GM18519 (cell line): ENCODE measurements at regions not wholly inside any gene's neighbourhood (a gene's known extent, or its start where the extent isn't known, plus 50 kb on each side); places are given as distances from the start of the nearest gene placed in this dataset.
"Not testable (repeated sequence)": the region's sequence is repeated elsewhere in the genome, so short reads cannot be mapped to it uniquely, and the experiment has no call there.

Source experiments
- ATAC-seq: cut with Tn5 transposase; IDR thresholded peaks from one replicate; pipeline ENCODE4 v1.9.1; 2021; ENCODE audit warnings: mild to moderate bottlenecking, moderate library complexity; ENCODE audit not compliant: unreplicated experiment, low FRiP score

GRCh38 chr16:76713191-76713590 is 436.0 kb downstream of the CNTNAP4 start:
- ATAC-seq = no peak

- ATAC-seq = not testable (repeated sequence)
These were observed 439.1 kb downstream of the CNTNAP4 start for GRCh38 chr16:76716251-76716650.

DNA sequence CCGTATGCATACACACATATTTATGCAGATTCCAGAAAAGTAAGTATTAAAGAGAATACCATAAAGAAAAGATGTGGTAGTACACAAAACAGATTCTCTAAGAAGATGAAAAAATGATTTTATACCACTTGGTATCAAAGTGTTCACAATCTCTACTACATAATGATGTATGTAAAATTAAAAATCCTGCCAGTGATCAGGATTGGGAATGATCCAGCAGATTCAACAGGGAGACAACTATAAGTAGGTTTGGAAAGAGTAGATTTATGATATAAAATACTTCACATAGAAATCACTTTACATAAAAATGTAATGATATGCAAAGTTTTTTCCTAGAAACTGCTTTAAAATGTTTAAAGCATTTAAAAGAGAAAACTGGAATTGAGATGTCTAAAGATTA is 447.0 kb downstream of the CNTNAP4 start:
- ATAC-seq = no peak

DNA sequence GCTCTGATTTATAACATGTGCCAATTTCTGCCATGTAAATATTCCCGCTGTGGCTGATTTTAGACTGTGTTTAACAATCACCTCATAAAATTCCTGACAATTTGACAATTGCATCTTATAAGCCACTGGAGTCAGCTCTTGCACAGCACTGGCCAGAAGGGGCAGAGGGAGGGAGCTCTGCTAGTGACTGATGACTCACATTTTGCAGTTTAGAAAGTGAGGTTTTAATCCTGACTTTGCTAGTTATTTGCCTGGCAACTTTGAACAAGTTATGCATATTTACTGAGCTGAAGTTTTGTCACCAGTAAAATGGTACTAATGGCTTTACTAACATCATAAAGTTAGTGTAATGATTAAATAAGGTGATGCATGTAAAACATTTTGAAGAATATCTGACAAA is 452.3 kb downstream of the CNTNAP4 start:
- no peak for ATAC-seq

GRCh38 chr16:76732894-76733293 is 455.7 kb downstream of the CNTNAP4 start:
- ATAC-seq = no peak

DNA sequence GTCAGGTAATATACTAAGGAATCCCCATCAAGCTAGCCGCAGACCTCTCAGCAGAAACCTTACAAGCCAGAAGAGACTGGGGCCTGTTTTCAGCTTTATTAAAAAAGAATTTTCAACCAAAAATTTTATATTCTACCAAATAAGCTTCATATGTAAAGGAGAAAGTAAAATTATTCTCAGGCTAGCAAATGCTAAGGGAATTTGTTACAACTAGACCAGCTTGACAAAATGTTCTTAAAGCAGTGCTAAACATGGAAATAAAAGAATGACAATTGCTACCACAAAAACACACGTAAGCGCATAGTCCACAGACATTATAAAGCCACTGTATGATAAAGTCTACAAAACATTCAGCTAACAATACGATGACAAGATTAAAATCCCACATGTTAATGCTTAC is 449.4 kb upstream of the MON1B start:
- ATAC-seq = no peak

GRCh38 chr16:76748461-76749348 is 442.3 kb upstream of the MON1B start:
- ATAC-seq = no peak

DNA sequence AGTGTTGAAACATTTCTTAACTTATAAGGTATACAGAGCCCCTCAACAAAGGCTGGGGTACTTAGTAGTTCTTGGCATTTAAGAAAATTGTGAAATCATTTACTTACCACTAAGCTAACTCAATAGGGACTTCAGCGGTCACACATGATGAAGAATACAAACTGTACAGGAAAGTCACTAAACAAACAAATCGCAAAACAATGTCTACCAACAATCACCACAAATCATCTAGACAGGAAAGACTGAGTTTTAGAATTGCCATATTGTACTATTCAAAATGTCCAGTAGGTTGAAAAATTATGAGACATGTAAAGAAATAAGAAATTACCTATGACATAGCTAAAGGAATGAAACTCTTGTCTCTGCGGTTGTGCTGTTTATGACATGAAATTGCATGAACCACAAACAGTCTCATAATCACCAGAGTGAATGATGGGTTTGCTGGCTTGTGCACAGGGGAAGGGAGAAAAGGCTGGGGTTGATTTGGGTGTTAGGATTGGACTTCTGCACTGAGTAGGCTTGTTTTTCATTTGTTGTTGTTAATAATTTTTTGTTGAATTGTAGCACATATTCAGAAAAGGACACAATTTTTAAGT is 441.1 kb upstream of the MON1B start:
- ATAC-seq = no peak

DNA sequence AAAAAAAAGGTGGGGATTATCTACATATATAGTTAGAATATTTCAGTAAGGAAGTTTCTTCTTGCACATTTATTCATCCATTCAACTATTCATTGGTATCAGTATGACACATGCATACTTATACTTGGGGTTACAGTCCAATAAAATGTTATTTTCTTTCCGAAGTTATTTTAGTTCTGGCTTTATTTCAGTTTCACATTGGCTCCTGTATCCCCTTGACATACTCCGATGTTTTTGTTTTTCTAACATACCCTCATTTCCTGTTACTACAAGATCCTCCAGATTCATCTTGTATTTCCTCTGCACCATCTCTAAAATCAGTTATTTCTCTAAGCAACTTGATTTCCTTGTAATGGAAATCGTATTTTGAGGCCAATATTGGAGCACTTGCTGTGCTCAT is 435.5 kb upstream of the MON1B start:
- ATAC-seq = no peak

GRCh38 chr16:76756423-76756822 is 434.6 kb upstream of the MON1B start:
- no peak for ATAC-seq

DNA sequence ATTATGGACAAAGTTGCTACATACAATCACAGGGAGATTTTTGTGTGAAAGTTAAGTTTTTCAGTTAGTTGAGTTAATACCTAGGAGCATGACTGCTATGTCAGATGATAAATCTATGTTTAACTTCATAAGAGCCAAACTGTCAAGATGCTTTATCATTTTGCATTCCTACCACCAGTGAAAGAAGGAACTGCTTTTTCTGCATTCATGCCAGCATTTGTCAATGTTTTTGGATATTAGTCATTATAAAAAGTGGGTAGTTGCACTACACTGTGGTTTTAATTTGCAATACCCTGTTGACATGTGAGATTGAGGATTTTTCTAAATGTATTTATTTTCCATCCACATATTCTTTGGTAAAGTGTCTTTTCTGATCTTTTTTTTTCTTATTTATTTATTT is 434.0 kb upstream of the MON1B start:
- ATAC-seq = no peak

DNA sequence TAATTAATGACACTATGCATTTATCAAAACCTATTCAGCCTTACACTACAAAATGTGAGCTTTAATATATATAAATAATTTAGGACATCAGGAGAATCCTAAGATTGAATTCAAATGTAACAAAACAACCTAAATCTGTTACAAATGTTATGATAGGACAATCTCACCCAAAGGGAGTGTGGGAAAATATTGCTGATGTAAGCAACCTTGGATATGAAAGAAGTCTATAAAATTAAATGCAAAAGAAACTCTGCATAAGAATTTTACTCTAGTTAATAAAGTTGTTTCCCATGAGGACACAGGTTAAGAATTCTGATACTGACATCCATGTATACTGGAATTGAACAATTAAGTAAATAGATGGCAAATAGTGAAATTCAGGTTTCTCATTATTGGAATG is 424.5 kb upstream of the MON1B start:
- ATAC-seq = no peak

DNA sequence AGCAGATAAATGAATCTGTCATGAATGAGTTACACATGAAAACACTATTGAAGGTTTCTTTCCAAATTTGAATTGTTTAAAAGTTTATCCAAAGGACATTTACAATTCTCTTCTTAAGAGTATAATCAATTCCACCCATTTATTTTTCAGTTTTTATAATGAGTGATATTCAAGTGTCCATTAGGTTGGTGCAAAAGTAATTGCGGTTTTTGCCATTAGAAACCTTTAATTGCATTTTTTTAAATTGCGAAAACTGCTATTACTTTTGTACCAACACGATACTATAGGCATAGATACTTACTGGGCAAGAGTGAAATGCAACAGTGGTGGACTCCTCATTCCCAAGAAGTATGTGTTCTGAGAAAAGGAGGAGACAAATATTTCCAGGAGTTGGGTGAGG is 422.7 kb upstream of the MON1B start:
- ATAC-seq = no peak

- ATAC-seq = no peak
These were observed 422.0 kb upstream of the MON1B start for GRCh38 chr16:76768948-76769347.

GRCh38 chr16:76771216-76771615 is 419.8 kb upstream of the MON1B start:
- no peak for ATAC-seq

GRCh38 chr16:76777721-76778465 is 413.1 kb upstream of the MON1B start:
- ATAC-seq = no peak

DNA sequence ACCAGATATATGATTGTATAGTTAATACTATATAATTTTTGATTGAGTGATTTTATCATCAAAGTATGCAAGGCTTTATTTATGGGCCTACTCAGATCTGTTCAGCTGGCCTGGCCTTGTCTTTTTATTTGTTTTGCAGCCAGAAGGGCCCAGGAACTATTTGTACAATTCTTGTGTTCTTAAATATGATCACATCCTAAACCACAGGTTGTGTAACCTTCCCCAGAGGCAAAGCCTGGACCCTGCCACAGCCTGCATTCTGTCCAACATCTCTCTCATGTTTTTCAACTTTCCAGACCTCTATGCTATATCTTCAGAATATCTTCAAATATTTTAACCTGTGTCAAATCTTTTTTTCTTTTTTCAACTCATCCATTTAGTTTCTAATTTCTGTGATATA is 410.4 kb upstream of the MON1B start:
- ATAC-seq = no peak

- no peak for ATAC-seq
These were observed 406.5 kb upstream of the MON1B start for GRCh38 chr16:76784530-76784929.

DNA sequence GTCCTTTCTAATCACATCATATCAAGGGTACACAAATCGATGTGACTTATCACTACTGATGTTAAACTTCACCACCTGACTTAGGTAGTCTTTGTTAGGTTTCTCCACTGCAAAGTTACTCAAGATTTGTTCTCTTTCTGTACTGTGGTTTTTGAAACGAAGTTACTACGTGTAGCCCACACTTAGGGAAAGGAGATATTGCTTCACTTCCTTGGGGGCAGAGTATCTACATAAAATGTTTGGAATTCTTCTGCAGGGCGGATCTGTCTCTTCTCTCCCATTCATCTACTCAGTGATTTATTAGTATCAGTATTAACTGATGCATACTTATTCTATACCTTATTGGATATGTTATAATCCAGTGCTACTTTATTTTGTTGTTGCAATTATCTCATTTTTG is 403.6 kb upstream of the MON1B start:
- no peak for ATAC-seq

GRCh38 chr16:76791151-76791550 is 399.8 kb upstream of the MON1B start:
- no peak for ATAC-seq

GRCh38 chr16:76796416-76796815 is 394.6 kb upstream of the MON1B start:
- no peak for ATAC-seq
